ENCODE measurements at regions not wholly inside any gene's neighbourhood (a gene's known extent, or its start where the extent isn't known, plus 50 kb on each side); places are given as distances from the start of the nearest gene placed in this dataset.

DNA sequence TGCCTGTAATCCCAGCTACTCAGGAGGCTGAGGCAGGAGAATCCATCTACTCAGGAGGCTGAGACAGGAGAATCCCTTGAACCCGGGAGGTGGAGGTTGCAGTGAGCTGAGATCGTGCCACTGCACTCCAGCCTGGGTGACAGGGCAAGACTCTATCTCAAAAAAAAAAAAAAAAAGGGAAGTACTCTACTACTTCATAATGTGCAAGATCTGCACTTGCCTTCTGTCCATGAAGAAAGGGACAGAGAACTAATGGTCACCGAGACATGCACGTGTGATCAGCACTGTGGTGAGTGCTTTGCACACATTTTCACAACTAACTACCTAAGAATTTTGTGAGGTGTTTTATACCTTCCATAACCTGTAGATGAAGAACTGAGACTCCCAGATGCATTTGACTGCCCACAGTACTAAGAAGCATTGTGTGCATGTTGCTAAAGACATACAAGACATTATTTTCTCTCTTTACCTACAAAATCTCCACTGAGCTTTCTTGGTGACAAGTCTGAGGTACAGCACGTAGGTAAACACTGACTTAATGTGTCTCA lies 784.8 kb upstream of the ID2 start:
- Histone ChIP-seq H4K20me1 (ENCODE audit: insufficient read depth) (no peaks in the 10 kb centered on the region), H3K9me2 (ENCODE audit: insufficient read depth, low read length) (no peaks in the 10 kb centered on the region), H2AFZ (ENCODE audit: low read depth, low read length) (no peak overlapping the region), H3K79me2 (replicated peaks; ENCODE audit: insufficient read depth, low read length) (no peaks in the 10 kb centered on the region), H3K27me3 (ENCODE audit: insufficient read depth, low read depth, low read length) (no peaks in the 10 kb centered on the region), H3K27ac (ENCODE audit: low read length) (no peak overlapping the region), H3K9ac (ENCODE audit: low read length) (no peak overlapping the region), H3K36me3 (ENCODE audit: insufficient read depth, low read length) (no peaks in the 10 kb centered on the region), H3K4me2 (ENCODE audit: low read length) (no peak overlapping the region), H3K4me3 (ENCODE audit: low read length) (no peak overlapping the region), H3F3A (ENCODE audit: insufficient read depth, low read length, poor library complexity, severe bottlenecking) (no peaks in the 10 kb centered on the region), H3K9me3 (ENCODE audit: low read length) (no peaks in the 10 kb centered on the region)
- TF ChIP-seq TAF1 (IDR thresholded peaks at IDR 0.05; ENCODE audit: low read depth) (no peak), EP300 (conservative IDR thresholded peaks at IDR 0.05; ENCODE audit: poor library complexity, severe bottlenecking) (peak; percentile 33), MXI1 (conservative IDR thresholded peaks at IDR 0.05; ENCODE audit: poor library complexity, severe bottlenecking) (no peak)
- TF ChIP-seq, protein P1, sequence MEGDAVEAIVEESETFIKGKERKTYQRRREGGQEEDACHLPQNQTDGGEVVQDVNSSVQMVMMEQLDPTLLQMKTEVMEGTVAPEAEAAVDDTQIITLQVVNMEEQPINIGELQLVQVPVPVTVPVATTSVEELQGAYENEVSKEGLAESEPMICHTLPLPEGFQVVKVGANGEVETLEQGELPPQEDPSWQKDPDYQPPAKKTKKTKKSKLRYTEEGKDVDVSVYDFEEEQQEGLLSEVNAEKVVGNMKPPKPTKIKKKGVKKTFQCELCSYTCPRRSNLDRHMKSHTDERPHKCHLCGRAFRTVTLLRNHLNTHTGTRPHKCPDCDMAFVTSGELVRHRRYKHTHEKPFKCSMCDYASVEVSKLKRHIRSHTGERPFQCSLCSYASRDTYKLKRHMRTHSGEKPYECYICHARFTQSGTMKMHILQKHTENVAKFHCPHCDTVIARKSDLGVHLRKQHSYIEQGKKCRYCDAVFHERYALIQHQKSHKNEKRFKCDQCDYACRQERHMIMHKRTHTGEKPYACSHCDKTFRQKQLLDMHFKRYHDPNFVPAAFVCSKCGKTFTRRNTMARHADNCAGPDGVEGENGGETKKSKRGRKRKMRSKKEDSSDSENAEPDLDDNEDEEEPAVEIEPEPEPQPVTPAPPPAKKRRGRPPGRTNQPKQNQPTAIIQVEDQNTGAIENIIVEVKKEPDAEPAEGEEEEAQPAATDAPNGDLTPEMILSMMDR (IDR thresholded peaks at IDR 0.05; ENCODE audit: poor library complexity, severe bottlenecking), result no peak
- TF ChIP-seq, protein P2, sequence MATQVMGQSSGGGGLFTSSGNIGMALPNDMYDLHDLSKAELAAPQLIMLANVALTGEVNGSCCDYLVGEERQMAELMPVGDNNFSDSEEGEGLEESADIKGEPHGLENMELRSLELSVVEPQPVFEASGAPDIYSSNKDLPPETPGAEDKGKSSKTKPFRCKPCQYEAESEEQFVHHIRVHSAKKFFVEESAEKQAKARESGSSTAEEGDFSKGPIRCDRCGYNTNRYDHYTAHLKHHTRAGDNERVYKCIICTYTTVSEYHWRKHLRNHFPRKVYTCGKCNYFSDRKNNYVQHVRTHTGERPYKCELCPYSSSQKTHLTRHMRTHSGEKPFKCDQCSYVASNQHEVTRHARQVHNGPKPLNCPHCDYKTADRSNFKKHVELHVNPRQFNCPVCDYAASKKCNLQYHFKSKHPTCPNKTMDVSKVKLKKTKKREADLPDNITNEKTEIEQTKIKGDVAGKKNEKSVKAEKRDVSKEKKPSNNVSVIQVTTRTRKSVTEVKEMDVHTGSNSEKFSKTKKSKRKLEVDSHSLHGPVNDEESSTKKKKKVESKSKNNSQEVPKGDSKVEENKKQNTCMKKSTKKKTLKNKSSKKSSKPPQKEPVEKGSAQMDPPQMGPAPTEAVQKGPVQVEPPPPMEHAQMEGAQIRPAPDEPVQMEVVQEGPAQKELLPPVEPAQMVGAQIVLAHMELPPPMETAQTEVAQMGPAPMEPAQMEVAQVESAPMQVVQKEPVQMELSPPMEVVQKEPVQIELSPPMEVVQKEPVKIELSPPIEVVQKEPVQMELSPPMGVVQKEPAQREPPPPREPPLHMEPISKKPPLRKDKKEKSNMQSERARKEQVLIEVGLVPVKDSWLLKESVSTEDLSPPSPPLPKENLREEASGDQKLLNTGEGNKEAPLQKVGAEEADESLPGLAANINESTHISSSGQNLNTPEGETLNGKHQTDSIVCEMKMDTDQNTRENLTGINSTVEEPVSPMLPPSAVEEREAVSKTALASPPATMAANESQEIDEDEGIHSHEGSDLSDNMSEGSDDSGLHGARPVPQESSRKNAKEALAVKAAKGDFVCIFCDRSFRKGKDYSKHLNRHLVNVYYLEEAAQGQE (IDR thresholded peaks at IDR 0.05; ENCODE audit: borderline replicate concordance), result no peak

DNA sequence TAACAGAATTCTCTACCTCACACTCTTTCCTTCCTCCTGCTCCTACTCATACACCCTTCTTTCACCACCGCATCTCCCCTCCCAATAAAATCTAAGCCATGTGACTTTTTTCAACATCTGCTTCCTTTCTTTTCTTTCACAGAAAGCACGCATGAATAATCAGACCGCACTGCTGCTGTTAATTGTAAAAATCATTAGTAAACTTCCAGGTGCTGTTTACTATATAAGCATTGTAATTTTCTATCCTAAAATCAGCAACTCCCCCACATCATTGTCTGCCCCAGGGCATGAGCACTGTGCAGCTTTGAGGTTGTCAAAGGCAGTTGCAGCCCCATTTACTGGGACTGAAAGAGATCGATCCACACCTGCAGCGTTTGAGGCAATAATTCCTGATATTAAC lies 782.6 kb upstream of the ID2 start:
- Histone ChIP-seq H3K27ac (ENCODE audit: low read length) (no peak overlapping the region), H3K9me2 (ENCODE audit: insufficient read depth, low read length) (no peaks in the 10 kb centered on the region), H3K4me2 (ENCODE audit: low read length) (no peak overlapping the region), H3K9ac (ENCODE audit: low read length) (no peak overlapping the region), H3K79me2 (replicated peaks; ENCODE audit: insufficient read depth, low read length) (no peaks in the 10 kb centered on the region), H4K20me1 (ENCODE audit: insufficient read depth) (no peaks in the 10 kb centered on the region), H3K9me3 (ENCODE audit: low read length) (no peaks in the 10 kb centered on the region), H3F3A (ENCODE audit: insufficient read depth, low read length, poor library complexity, severe bottlenecking) (no peaks in the 10 kb centered on the region), H3K4me3 (ENCODE audit: low read length) (no peak overlapping the region), H3K27me3 (ENCODE audit: insufficient read depth, low read depth, low read length) (no peaks in the 10 kb centered on the region), H3K36me3 (ENCODE audit: insufficient read depth, low read length) (no peaks in the 10 kb centered on the region), H2AFZ (ENCODE audit: low read depth, low read length) (no peak overlapping the region)
- TF ChIP-seq EZH2 (IDR thresholded peaks at IDR 0.05; ENCODE audit: borderline replicate concordance, insufficient read depth, low read length, poor library complexity, severe bottlenecking) (no peak), EP300 (conservative IDR thresholded peaks at IDR 0.05; ENCODE audit: poor library complexity, severe bottlenecking) (no peak), MXI1 (conservative IDR thresholded peaks at IDR 0.05; ENCODE audit: poor library complexity, severe bottlenecking) (no peak), SMC3 (conservative IDR thresholded peaks at IDR 0.05; ENCODE audit: poor library complexity) (no peak), POLR2AphosphoS5 (IDR thresholded peaks at IDR 0.05) (no peak), RAD21 (conservative IDR thresholded peaks at IDR 0.05) (no peak), TAF1 (IDR thresholded peaks at IDR 0.05; ENCODE audit: low read depth) (no peak)
- TF ChIP-seq, protein P1 (IDR thresholded peaks at IDR 0.05; ENCODE audit: poor library complexity, severe bottlenecking), result no peak
- TF ChIP-seq, protein P2 (IDR thresholded peaks at IDR 0.05; ENCODE audit: borderline replicate concordance), result no peak

Data from neural cell (in vitro differentiated cells).